ENCODE measurements at regions not wholly inside any gene's neighbourhood (a gene's known extent, or its start where the extent isn't known, plus 50 kb on each side); places are given as distances from the start of the nearest gene placed in this dataset.

GRCh38 chr2:66755974-66756373 is 321.0 kb downstream of the MEIS1 start:
- TF ChIP-seq EZH2phosphoT487 (IDR thresholded peaks at IDR 0.05; ENCODE audit: borderline replicate concordance, low read length) (no peak), CTCF (IDR thresholded peaks at IDR 0.05; ENCODE audit: low read depth, low read length, poor library complexity, severe bottlenecking) (no peak)
- Histone ChIP-seq H4K20me1 (ENCODE audit: control insufficient read depth, insufficient read depth, low read depth, low read length) (no peaks in the 10 kb centered on the region), H3K36me3 (ENCODE audit: control insufficient read depth, low read length) (no peaks in the 10 kb centered on the region), H3K27me3 (ENCODE audit: control insufficient read depth, low read length) (no peaks in the 10 kb centered on the region), H3K27ac (ENCODE audit: low read depth, low read length) (no peak overlapping the region), H3K4me3 (ENCODE audit: low read length) (no peak overlapping the region), H3K79me2 (ENCODE audit: control insufficient read depth, low read length) (no peaks in the 10 kb centered on the region), H3K9me3 (ENCODE audit: control insufficient read depth, insufficient read depth, low read length) (no peaks in the 10 kb centered on the region; the same call in none of the 2 replicates), H3K9me2 (replicated peaks; ENCODE audit: control insufficient read depth, low read length) (no peaks in the 10 kb centered on the region), H3K4me2 (ENCODE audit: low read length) (no peak overlapping the region), H3F3A (ENCODE audit: control insufficient read depth, insufficient read depth) (no peaks in the 10 kb centered on the region), H3K4me1 (ENCODE audit: control insufficient read depth, low read length) (no peaks in the 10 kb centered on the region)

- no peak overlapping the region for H3K4me2 ChIP-seq (ENCODE audit: low read length)
- no peak for TF ChIP-seq EZH2phosphoT487 (IDR thresholded peaks at IDR 0.05; ENCODE audit: borderline replicate concordance, low read length)
- no peak for TF ChIP-seq CTCF (IDR thresholded peaks at IDR 0.05; ENCODE audit: low read depth, low read length, poor library complexity, severe bottlenecking)
- no peak overlapping the region for H3K27ac ChIP-seq (ENCODE audit: low read depth, low read length)
- no peaks in the 10 kb centered on the region; the same call in none of the 2 replicates for H3K9me3 ChIP-seq (ENCODE audit: control insufficient read depth, insufficient read depth, low read length)
- no peaks in the 10 kb centered on the region for H3K9me2 ChIP-seq (replicated peaks; ENCODE audit: control insufficient read depth, low read length)
- H3K4me1 ChIP-seq (ENCODE audit: control insufficient read depth, low read length): no peaks in the 10 kb centered on the region
- H3K27me3 ChIP-seq (ENCODE audit: control insufficient read depth, low read length): no peaks in the 10 kb centered on the region
- no peak overlapping the region for H3K4me3 ChIP-seq (ENCODE audit: low read length)
- no peaks in the 10 kb centered on the region for H3K79me2 ChIP-seq (ENCODE audit: control insufficient read depth, low read length)
- no peaks in the 10 kb centered on the region for H3K36me3 ChIP-seq (ENCODE audit: control insufficient read depth, low read length)
- no peaks in the 10 kb centered on the region for H4K20me1 ChIP-seq (ENCODE audit: control insufficient read depth, insufficient read depth, low read depth, low read length)
- H3F3A ChIP-seq (ENCODE audit: control insufficient read depth, insufficient read depth): no peaks in the 10 kb centered on the region
Measured at GRCh38 chr2:66761826-66762225, 326.9 kb downstream of the MEIS1 start.

- no peaks in the 10 kb centered on the region for H3F3A ChIP-seq (ENCODE audit: control insufficient read depth, insufficient read depth)
- no peaks in the 10 kb centered on the region for H3K79me2 ChIP-seq (ENCODE audit: control insufficient read depth, low read length)
- no peak overlapping the region for H3K27ac ChIP-seq (ENCODE audit: low read depth, low read length)
- H3K36me3 ChIP-seq (ENCODE audit: control insufficient read depth, low read length): no peaks in the 10 kb centered on the region
- H3K9me2 ChIP-seq (replicated peaks; ENCODE audit: control insufficient read depth, low read length): no peaks in the 10 kb centered on the region
- no peak overlapping the region for H3K4me2 ChIP-seq (ENCODE audit: low read length)
- H3K27me3 ChIP-seq (ENCODE audit: control insufficient read depth, low read length): no peaks in the 10 kb centered on the region
- no peak for TF ChIP-seq CTCF (IDR thresholded peaks at IDR 0.05; ENCODE audit: low read depth, low read length, poor library complexity, severe bottlenecking)
- no peak for TF ChIP-seq EZH2phosphoT487 (IDR thresholded peaks at IDR 0.05; ENCODE audit: borderline replicate concordance, low read length)
- no peaks in the 10 kb centered on the region for H3K9me3 ChIP-seq (ENCODE audit: control insufficient read depth, insufficient read depth, low read length)
- no peaks in the 10 kb centered on the region for H3K4me1 ChIP-seq (ENCODE audit: control insufficient read depth, low read length)
- no peaks in the 10 kb centered on the region for H4K20me1 ChIP-seq (ENCODE audit: control insufficient read depth, insufficient read depth, low read depth, low read length)
- no peak overlapping the region for H3K4me3 ChIP-seq (ENCODE audit: low read length)
Measured at GRCh38 chr2:66762761-66763160, 327.8 kb downstream of the MEIS1 start.

GRCh38 chr2:66766582-66766981 is 331.7 kb downstream of the MEIS1 start:
- Histone ChIP-seq H4K20me1 (ENCODE audit: control insufficient read depth, insufficient read depth, low read depth, low read length) (no peaks in the 10 kb centered on the region), H3K79me2 (ENCODE audit: control insufficient read depth, low read length) (no peaks in the 10 kb centered on the region), H3K9me2 (replicated peaks; ENCODE audit: control insufficient read depth, low read length) (no peaks in the 10 kb centered on the region), H3K27me3 (ENCODE audit: control insufficient read depth, low read length) (no peaks in the 10 kb centered on the region), H3F3A (ENCODE audit: control insufficient read depth, insufficient read depth) (no peaks in the 10 kb centered on the region), H3K4me1 (ENCODE audit: control insufficient read depth, low read length) (no peaks in the 10 kb centered on the region), H3K4me3 (ENCODE audit: low read length) (no peak overlapping the region), H3K36me3 (ENCODE audit: control insufficient read depth, low read length) (no peaks in the 10 kb centered on the region), H3K4me2 (ENCODE audit: low read length) (no peak overlapping the region), H3K27ac (ENCODE audit: low read depth, low read length) (no peak overlapping the region), H3K9me3 (ENCODE audit: control insufficient read depth, insufficient read depth, low read length) (no peaks in the 10 kb centered on the region)
- no peak for TF ChIP-seq EZH2phosphoT487 (IDR thresholded peaks at IDR 0.05; ENCODE audit: borderline replicate concordance, low read length)
